Thyroid gland (tissue), 4 donors: ENCODE measurements at regions not wholly inside any gene's neighbourhood (a gene's known extent, or its start where the extent isn't known, plus 50 kb on each side); places are given as distances from the start of the nearest gene placed in this dataset.

Experiments
- DNase-seq, 2 donors: peaks; one replicate each; pipeline ENCODE4 v3.0.0-alpha.2; 2019
- H3K27ac ChIP-seq, 3 donors: fragments of 200-600 bp; sonication (generic); 1 replicate in 2 of 3; 2 replicates in 1 of 3; pipeline ENCODE4 v1.5.1; 2016 to 2019; ENCODE audit warnings: mild to moderate bottlenecking in 1 of 3, moderate library complexity in 1 of 3
- H3K27me3 ChIP-seq: fragments of 200-600 bp; sonication (generic); one replicate; pipeline ENCODE4 v1.5.1; 2019
- H3K36me3 ChIP-seq, 2 donors: fragments of 200-600 bp; sonication (generic); one replicate each; pipeline ENCODE4 v1.5.1; 2016 to 2019
- H3K4me1 ChIP-seq, 2 donors: fragments of 200-600 bp; sonication (generic); one replicate each; pipeline ENCODE4 v1.5.1; 2017 to 2019
- H3K4me3 ChIP-seq, 3 donors: fragments of 200-600 bp; sonication (generic); replicated peaks in 1 of 3; 1 replicate in 2 of 3; 2 replicates in 1 of 3; pipeline ENCODE4 v1.5.1; 2016; ENCODE audit warnings: mild to moderate bottlenecking in 1 of 3
- H3K9me3 ChIP-seq: fragments of 200-600 bp; sonication (generic); one replicate; pipeline ENCODE4 v1.5.1; 2017
- CTCF ChIP-seq, 6 experiments: fragments of 200-600 bp in 3 of 6; fragments of 450-650 bp in 3 of 6; sonication (generic) in 3 of 6; IDR thresholded peaks; one replicate each; pipeline ENCODE4 v1.5.1; 2016 to 2019; ENCODE audit warnings: antibody characterized with exemption in 6 of 6, mild to moderate bottlenecking in 2 of 6, inconsistent platforms in 1 of 6, moderate library complexity in 1 of 6
- POLR2A ChIP-seq, 2 donors: fragments of 450-650 bp; IDR thresholded peaks; one replicate each; pipeline ENCODE4 v1.6.1; 2017; ENCODE audit warnings: antibody characterized with exemption in 2 of 2, mild to moderate bottlenecking in 2 of 2, moderate library complexity in 1 of 2
- WGBS, 2 donors: methylation state at CpG; one replicate each; pipeline ENCODE4 v1.1.5; 2017; 5-methylcytosine and 5-hydroxymethylcytosine counted together
- intact Hi-C: fragments of 100-400 bp; cut with DNase I; formaldehyde crosslinking; loops from one replicate; pipeline ENCODE4 v1.15.1; 2023

- TF ChIP-seq POLR2A (IDR thresholded peaks at IDR 0.05), result no peak
- no peak for TF ChIP-seq CTCF (IDR thresholded peaks at IDR 0.05)
- Histone ChIP-seq H3K36me3 (no peaks in the 10 kb centered on the region), H3K9me3 (no peaks in the 10 kb centered on the region), H3K4me3 (no peak overlapping the region), H3K27me3 (no peaks in the 10 kb centered on the region), H3K27ac (no peak overlapping the region), H3K4me1 (no peaks in the 10 kb centered on the region)
- 84% methylated on average over 7 of the region's 7 CpGs for WGBS, 2 donors
- intact Hi-C loops, result no loop called here
- DNase-seq, result no peak
These were observed 238.8 kb downstream of the MRPL39 start for GRCh38 chr21:25368531-25368930.

GRCh38 chr21:25366116-25366515 is 241.2 kb downstream of the MRPL39 start:
- Histone ChIP-seq H3K4me1 (no peaks in the 10 kb centered on the region), H3K36me3 (no peaks in the 10 kb centered on the region), H3K9me3 (no peaks in the 10 kb centered on the region), H3K4me3 (no peak overlapping the region), H3K27me3 (no peaks in the 10 kb centered on the region), H3K27ac (no peak overlapping the region)
- DNase-seq, result no peak
- TF ChIP-seq CTCF (IDR thresholded peaks at IDR 0.05), result no peak
- no peak for TF ChIP-seq POLR2A (IDR thresholded peaks at IDR 0.05)
- 43 to 63% methylated on average over 1 of the region's 1 CpG for WGBS, 2 donors
- intact Hi-C loops, result no loop called here

- 91% methylated on average over 15 of the region's 15 CpGs for WGBS, 2 donors
- intact Hi-C loops, result no loop called here
- Histone ChIP-seq H3K27ac (no peak overlapping the region), H3K36me3 (no peaks in the 10 kb centered on the region), H3K4me3 (no peak overlapping the region), H3K4me1 (no peaks in the 10 kb centered on the region), H3K27me3 (no peaks in the 10 kb centered on the region), H3K9me3 (no peaks in the 10 kb centered on the region)
- DNase-seq, result no peak
- no peak for TF ChIP-seq POLR2A (IDR thresholded peaks at IDR 0.05)
- no peak for TF ChIP-seq CTCF (IDR thresholded peaks at IDR 0.05)
These were observed 244.7 kb downstream of the MRPL39 start for GRCh38 chr21:25362375-25363267.

GRCh38 chr21:25361765-25362164 is 245.5 kb downstream of the MRPL39 start:
- intact Hi-C loops, result no loop called here
- no peak overlapping the region for H3K27ac ChIP-seq
- H3K4me3 ChIP-seq, result no peak overlapping the region
- TF ChIP-seq POLR2A (IDR thresholded peaks at IDR 0.05) (no peak), CTCF (IDR thresholded peaks at IDR 0.05) (no peak)
- H3K27me3 ChIP-seq, result no peaks in the 10 kb centered on the region
- no peaks in the 10 kb centered on the region for H3K9me3 ChIP-seq
- no peak for DNase-seq
- H3K4me1 ChIP-seq, result no peaks in the 10 kb centered on the region
- no peaks in the 10 kb centered on the region for H3K36me3 ChIP-seq
- 90 to 95% methylated on average over 25 to 28 of the region's 28 CpGs for WGBS, 2 donors

DNA sequence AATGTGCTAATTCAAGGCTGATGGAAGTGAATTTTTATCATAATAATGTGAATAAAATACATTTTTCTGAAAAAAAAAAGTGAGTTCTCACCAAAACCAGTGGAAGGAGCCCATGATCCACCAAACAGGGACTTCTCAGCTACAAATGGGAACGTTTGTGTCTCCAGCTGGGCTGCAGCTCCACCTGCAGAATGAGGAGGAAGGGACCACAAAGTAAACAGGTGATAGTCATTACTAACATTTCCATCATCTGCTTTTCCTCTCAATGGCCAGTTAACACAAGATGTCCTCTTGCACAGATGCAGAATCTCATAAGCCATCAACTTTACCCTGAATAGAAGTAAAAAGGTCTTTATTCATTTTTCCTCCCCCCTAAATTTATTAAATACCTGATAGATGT is 246.2 kb downstream of the MRPL39 start:
- Histone ChIP-seq H3K9me3 (no peaks in the 10 kb centered on the region), H3K27me3 (no peaks in the 10 kb centered on the region), H3K4me3 (no peak overlapping the region), H3K36me3 (no peaks in the 10 kb centered on the region), H3K27ac (no peak overlapping the region), H3K4me1 (no peaks in the 10 kb centered on the region)
- no peak for TF ChIP-seq CTCF (IDR thresholded peaks at IDR 0.05)
- WGBS, 2 donors, result 26 to 42% methylated on average over 1 of the region's 1 CpG
- DNase-seq, result no peak
- intact Hi-C loops, result no loop called here
